ENCODE measurements at regions not wholly inside any gene's neighbourhood (a gene's known extent, or its start where the extent isn't known, plus 50 kb on each side); places are given as distances from the start of the nearest gene placed in this dataset.

- TF ChIP-seq RARB (CRISPR knock-in tag; IDR thresholded peaks at IDR 0.05): no peak
- no peak for ATAC-seq
Observed at GRCh38 chr5:1701884-1702283, 97.8 kb downstream of the MRPL36 start.

- TF ChIP-seq POU6F1 (CRISPR knock-in tag; IDR thresholded peaks at IDR 0.05; ENCODE audit: borderline replicate concordance, low read depth) (no peak), ZNF565 (CRISPR knock-in tag; conservative IDR thresholded peaks at IDR 0.05; ENCODE audit: low read depth) (no peak)
- ATAC-seq: no peak
Observed at GRCh38 chr5:1701216-1701864, 98.3 kb downstream of the MRPL36 start.

- ATAC-seq: no peak
- TF ChIP-seq TSHZ2 (CRISPR knock-in tag; IDR thresholded peaks at IDR 0.05) (no peak), ZFP30 (CRISPR knock-in tag; IDR thresholded peaks at IDR 0.05) (no peak), ISL1 (CRISPR knock-in tag; IDR thresholded peaks at IDR 0.05) (no peak), ZFP3 (CRISPR knock-in tag; IDR thresholded peaks at IDR 0.05) (no peak), ZNF565 (CRISPR knock-in tag; conservative IDR thresholded peaks at IDR 0.05; ENCODE audit: low read depth) (no peak), GLIS3 (CRISPR knock-in tag; IDR thresholded peaks at IDR 0.05) (no peak), ESRRG (CRISPR knock-in tag; IDR thresholded peaks at IDR 0.05) (no peak), ZC3H10 (CRISPR knock-in tag; IDR thresholded peaks at IDR 0.05) (no peak), RARB (CRISPR knock-in tag; IDR thresholded peaks at IDR 0.05) (no peak), ARNTL (CRISPR knock-in tag; IDR thresholded peaks at IDR 0.05; ENCODE audit: borderline replicate concordance, low read depth) (no peak)
- TF ChIP-seq, protein P1, sequence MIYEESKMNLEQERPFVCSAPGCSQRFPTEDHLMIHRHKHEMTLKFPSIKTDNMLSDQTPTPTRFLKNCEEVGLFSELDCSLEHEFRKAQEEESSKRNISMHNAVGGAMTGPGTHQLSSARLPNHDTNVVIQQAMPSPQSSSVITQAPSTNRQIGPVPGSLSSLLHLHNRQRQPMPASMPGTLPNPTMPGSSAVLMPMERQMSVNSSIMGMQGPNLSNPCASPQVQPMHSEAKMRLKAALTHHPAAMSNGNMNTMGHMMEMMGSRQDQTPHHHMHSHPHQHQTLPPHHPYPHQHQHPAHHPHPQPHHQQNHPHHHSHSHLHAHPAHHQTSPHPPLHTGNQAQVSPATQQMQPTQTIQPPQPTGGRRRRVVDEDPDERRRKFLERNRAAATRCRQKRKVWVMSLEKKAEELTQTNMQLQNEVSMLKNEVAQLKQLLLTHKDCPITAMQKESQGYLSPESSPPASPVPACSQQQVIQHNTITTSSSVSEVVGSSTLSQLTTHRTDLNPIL (CRISPR knock-in tag; IDR thresholded peaks at IDR 0.05; ENCODE audit: low read depth): no peak
Observed at GRCh38 chr5:1699394-1699793, 100.2 kb downstream of the MRPL36 start.

DNA sequence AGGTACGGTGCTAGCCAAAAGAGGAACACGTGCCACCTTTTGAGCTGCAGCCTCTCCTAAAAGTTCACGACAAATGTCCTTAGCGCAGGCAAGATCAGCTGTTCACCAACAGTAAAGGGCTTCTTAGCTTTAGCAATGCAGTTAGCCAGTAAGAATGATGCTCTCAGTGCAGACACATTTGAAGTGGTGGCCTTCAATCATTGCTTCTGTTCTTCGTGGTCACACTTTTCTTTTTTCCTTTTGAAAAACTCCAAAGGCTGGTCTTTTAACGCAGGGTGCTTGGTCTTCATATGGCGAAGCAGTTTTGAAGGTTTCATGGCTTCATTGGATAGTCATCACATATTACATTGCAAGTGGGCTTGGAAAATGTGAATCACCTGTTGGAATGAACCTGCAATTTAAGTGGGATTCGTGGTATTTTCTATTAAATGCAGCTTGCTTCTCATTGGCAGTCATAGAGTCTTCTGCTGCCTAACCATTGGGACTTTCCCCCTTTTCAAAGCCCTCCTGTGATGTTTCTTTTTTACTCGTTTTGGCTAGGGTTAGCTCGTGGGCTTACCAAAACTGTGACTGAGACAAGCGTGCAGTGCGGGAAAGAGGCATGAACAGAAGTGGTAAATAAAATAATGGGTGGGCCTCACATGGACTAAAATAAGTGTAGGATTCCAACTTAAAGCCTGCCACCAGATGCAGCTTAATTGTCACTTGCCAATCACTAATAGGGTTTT is 100.9 kb downstream of the MRPL36 start:
- no peak for ATAC-seq
- TF ChIP-seq ZNF70 (CRISPR knock-in tag; IDR thresholded peaks at IDR 0.05): no peak
- no peak for TF ChIP-seq ISL1 (CRISPR knock-in tag; IDR thresholded peaks at IDR 0.05)
- TF ChIP-seq ZFP30 (CRISPR knock-in tag; IDR thresholded peaks at IDR 0.05): no peak
- no peak for TF ChIP-seq POU6F1 (CRISPR knock-in tag; IDR thresholded peaks at IDR 0.05; ENCODE audit: borderline replicate concordance, low read depth)
- TF ChIP-seq ZNF565 (CRISPR knock-in tag; conservative IDR thresholded peaks at IDR 0.05; ENCODE audit: low read depth): no peak
- TF ChIP-seq RARB (CRISPR knock-in tag; IDR thresholded peaks at IDR 0.05): no peak
- no peak for TF ChIP-seq BACH2 (CRISPR knock-in tag; IDR thresholded peaks at IDR 0.05; ENCODE audit: borderline replicate concordance)
- TF ChIP-seq ZC3H10 (CRISPR knock-in tag; IDR thresholded peaks at IDR 0.05): no peak
- TF ChIP-seq TOX (CRISPR knock-in tag; IDR thresholded peaks at IDR 0.05; ENCODE audit: borderline replicate concordance): no peak
- no peak for TF ChIP-seq CSDC2 (CRISPR knock-in tag; IDR thresholded peaks at IDR 0.05)
- no peak for TF ChIP-seq ZNF8 (CRISPR knock-in tag; IDR thresholded peaks at IDR 0.05)
- TF ChIP-seq ESRRG (CRISPR knock-in tag; IDR thresholded peaks at IDR 0.05): no peak
- no peak for TF ChIP-seq TSHZ2 (CRISPR knock-in tag; IDR thresholded peaks at IDR 0.05)
- no peak for TF ChIP-seq ARNTL (CRISPR knock-in tag; IDR thresholded peaks at IDR 0.05; ENCODE audit: borderline replicate concordance, low read depth)
- TF ChIP-seq, protein P1 (CRISPR knock-in tag; IDR thresholded peaks at IDR 0.05; ENCODE audit: low read depth): no peak
- no peak for TF ChIP-seq SNAI2 (CRISPR knock-in tag; IDR thresholded peaks at IDR 0.05)
- no peak for TF ChIP-seq PPARA (CRISPR knock-in tag; IDR thresholded peaks at IDR 0.05; ENCODE audit: borderline replicate concordance)
- TF ChIP-seq PATZ1 (CRISPR knock-in tag; IDR thresholded peaks at IDR 0.05; ENCODE audit: borderline replicate concordance): no peak
- TF ChIP-seq GLIS3 (CRISPR knock-in tag; IDR thresholded peaks at IDR 0.05): no peak
